SW 1271 (cell line): ENCODE measurements at regions not wholly inside any gene's neighbourhood (a gene's known extent, or its start where the extent isn't known, plus 50 kb on each side); places are given as distances from the start of the nearest gene placed in this dataset.
A peak's percentile ranks its signal among the peaks of the same experiment; 100 is the strongest.

Experiments
- DNase-seq, 2 experiments: peaks; one replicate each; lab custom pipeline; 2025; lab: John Stamatoyannopoulos, UW

DNA sequence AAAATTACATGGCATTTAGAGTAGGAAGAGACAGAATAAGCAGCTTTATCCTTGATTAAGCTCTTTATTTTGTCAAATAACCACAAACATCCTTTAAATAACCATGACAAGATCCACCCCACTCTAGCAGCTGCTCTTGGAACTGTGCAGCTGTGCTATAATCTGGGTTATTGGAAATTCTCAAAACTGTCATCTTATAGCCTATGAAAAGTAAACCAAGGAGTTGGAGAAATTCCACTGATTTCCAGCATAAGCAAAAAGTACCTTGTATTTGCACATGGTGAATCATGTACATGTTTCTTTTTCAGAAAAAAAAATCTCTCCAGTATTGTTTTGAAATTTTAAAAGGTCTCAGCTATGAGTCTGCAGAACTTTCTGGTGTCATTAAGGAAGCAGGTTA lies 88.8 kb upstream of the ABI3BP start:
- no peak for DNase-seq

DNA sequence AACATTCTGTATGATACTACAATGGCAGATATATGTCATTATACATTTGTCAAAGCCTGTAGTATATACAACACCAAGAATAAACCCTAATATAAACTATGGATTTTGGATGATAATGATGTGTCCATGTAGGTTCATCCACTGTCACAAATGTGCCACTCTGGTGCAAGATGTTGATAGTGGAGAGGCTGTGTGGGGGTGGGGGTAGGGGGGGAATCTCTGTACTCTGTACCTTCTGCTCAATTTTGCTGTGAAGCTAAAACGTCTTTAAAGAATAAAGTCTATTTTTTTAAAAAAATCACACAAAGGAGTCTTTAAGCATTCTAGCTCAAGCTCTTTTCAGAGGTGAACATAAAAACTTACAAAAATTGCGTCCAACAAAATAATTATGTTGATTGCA lies 88.2 kb upstream of the ABI3BP start:
- no peak for DNase-seq

DNA sequence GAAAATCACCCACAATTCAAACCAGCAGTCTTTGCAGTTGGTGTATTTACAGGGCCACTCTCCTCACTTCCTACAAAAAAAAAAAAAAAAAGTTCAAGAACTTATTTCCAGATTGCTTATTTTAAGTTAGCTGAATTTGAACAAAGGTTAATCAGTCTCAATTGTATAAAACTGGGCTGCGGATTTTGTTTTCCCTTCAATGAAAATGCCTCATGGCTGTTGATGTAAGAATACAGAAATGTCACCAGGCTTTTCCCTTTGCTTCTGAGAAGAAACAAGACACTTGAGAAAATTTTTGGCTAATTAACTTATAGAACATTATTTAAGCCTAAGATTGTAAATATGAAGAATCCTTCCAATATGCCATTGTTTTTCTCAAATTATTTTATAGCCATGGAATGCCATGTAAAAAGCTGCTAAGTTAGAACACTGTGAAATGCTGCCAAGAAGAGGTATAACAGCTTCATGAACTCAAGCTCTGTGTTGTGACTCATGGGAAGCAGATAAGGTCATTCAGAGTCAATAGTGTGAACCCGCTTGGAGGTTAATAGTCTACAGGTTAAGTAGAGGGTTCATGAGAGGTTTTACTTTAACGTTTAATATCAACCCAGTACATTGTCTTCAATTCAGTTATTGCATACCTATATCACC lies 84.3 kb upstream of the ABI3BP start:
- DNase-seq, result no peak

DNA sequence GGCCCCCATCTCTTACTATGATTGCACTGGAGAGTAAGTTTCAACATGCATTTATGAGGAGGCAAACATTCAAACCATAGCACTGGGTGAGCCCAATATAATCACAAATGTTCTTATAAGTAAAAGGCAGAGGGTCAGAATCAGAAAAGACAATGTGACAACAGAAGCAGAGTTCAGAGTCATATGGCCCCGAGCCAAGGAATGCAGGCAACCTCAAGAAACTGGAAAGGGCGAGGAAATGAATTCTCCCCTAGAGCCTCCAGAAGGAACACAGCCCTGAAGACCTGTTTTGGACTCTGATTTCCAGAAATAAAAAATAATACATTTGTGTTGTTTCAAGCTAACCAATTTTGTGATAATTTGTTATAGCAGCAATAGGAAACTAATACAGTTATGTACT lies 81.3 kb upstream of the ABI3BP start:
- DNase-seq, result no peak

- no peak for DNase-seq
Measured at GRCh38 chr3:101072300-101072699, 79.1 kb upstream of the ABI3BP start.

DNA sequence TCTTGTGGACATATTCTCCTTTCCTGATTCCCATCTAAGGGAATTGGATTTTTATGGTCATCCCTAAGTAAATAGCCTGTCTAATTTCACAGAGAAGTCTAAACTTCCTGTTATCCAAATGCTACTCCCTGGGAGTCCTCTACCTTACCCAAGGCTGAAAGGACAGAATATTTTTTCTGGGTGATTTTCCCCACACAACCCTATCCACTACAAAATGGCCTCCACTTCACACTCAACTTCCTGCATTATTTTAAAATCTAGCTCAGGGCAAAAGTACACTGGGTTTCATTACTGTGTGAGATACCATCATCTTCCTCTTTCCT lies 77.5 kb upstream of the ABI3BP start:
- DNase-seq, result no peak

GRCh38 chr3:101069901-101070798 lies 76.9 kb upstream of the ABI3BP start:
- peak in 1 of 2 experiments; percentile 13 for DNase-seq

DNA sequence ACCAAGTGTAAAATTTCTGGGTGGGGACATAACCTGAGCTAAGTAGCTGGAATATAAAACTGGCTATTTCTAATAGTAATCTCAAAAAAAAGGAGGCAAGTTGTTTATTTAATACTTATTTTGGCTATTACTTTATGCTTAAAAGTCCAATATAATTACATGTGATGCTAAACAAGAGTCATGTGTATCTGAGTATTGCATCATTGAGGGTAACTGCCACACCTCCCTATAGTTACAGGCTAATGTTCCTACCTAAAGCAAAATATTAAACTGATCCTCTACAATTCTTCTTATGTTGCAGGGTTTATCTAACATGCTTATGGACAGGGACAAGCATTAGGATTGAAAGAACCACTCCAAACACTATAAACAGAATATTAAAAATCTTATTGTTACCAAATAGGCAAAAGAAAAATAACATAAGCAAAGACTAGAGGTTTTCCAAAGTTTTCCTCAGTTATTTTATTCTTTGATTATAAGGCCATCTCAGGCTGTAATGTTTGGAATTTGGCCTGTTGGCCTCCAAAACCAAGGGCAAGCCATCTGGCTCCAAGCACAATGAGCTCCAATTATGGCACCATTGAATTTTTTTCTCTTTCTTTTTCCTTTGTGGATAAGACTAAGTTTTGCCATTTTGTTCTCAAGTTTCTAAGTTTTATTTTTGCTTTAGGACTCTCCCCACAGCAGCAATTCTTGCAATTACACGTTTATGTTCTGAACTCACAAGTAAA lies 75.8 kb upstream of the ABI3BP start:
- DNase-seq, result no peak

DNA sequence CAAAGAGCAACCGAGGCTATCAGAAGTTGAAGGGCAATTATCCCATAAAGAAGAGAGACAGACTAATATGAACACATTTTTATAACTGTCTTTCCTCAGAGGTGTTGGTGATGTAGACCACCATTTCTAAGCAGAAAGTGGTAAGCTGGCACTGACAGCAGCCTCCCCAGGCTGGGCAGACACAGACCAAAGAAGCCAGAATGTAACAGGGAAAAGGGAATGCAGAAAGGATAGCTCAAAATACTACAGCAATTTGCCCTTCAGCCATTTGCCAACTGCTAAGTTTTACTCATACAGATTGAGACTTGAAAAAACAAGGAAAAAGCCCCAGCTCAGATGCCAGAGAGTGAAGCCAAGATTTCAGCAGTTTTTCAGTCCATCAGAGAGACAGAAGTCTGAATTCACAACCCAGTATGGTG lies 73.5 kb upstream of the ABI3BP start:
- no peak for DNase-seq

GRCh38 chr3:101065962-101066361 lies 72.7 kb upstream of the ABI3BP start:
- DNase-seq, result peak in 1 of 2 experiments; percentile 71

DNA sequence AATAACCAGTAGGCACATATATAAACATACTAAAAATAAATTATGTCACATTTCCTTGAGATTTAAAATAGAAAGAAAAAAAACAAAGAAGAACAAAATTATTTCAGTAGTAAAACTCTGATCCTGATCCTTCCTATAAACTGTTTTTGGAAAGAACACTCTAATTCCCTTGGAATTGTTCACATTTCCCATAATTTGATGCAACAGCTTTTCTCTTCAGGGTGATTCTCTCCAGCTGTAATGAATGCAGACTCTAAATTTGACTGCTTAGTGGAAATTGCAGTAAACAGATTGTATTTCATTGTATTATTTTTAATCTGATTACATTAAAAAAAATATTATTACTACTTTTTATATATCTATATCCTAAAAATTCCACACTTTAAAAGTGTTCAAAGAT lies 70.2 kb upstream of the ABI3BP start:
- no peak for DNase-seq

DNA sequence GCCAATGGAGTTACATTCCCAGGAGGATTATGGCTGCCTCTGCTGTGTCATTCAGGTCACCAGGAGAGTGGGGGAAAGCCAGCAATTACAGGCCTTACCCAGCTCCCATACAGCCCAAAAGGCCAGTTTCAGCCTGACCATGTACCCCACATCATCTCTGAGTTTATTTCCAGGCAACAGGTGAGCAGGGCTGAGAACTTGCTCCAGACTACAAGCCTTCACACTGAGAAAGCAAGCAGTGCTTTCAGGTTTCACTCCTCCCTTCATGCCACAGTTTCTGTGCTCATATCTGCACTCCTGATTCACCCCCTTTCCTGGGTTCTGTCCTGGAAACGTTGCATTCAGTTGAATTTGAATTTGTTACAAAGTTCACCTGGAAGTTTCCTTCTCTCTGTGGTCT lies 68.1 kb upstream of the ABI3BP start:
- no peak for DNase-seq

DNA sequence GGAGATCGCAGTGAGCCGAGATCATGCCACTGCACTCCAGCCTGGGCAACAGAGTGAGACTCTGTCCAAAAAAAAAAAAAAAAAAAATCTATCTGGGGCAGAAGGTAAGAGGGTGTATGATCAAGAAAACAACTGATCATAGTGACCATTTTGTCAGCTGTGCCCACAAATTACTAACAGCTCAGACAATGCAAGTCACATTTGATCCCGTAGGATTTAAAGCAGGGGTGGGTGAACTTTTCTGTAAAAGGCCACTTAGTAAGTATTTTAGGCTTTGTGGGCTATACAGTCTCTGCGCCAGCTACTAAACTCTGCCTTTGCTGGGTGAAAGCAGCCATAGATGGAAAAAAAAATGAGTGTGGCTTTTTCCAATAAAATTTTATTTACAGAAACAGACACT lies 57.6 kb upstream of the ABI3BP start:
- no peak for DNase-seq

GRCh38 chr3:101050046-101050445 lies 56.8 kb upstream of the ABI3BP start:
- DNase-seq, result no peak

GRCh38 chr3:101049532-101049931 lies 56.3 kb upstream of the ABI3BP start:
- DNase-seq, result no peak

DNA sequence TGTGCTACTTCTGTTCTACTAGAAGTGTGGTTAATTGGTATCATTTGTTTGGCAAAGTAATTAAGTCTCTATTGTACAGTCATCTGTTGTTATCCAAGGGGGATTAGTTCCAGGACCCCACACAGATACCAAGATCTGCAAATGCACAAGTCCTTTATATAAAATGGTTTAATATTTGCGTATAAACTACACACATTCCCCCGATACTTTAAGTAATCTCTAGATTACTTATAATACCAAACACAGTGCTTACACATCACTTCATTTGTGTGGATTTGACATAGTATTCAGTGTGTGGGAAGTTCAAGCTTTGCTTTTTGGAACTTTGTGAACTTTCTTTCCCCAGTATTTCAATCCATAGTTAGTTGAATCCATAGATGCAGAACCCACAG lies 50.5 kb upstream of the ABI3BP start:
- DNase-seq, result no peak

DNA sequence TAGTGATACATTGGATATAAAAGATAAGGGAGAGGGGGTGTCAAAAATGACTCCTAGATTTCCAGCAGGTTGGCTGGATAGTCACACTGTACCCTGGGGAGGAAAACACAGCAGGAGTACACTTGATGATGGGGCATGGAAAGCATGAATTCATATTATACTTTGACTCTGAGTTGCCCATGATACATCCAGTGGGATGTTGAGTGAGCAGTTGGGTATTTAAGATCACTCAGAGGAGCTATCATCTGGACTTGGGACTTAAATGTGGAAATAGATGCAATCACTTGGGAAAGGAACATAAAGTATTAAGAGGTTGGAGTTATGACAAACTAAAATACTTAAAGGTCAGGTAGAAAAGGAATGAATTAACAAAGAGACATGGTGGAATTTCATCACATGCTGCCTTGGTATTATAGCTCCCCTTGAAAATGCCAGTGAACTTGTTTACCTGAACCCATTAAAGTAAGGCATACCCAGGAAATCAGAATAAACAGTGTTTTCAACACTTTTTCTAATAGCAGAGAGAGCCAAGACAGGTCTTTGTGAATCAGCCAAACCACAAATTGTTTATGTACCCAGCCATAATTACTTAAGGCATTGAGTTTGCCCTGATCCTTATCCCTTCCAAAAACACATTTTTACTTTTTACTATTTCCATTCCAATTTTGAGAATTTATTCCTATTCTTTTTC lies 49.9 kb upstream of the ABI3BP start:
- DNase-seq, result no peak
